ENCODE measurements at regions not wholly inside any gene's neighbourhood (a gene's known extent, or its start where the extent isn't known, plus 50 kb on each side); places are given as distances from the start of the nearest gene placed in this dataset.
A peak's percentile ranks its signal among the peaks of the same experiment; 100 is the strongest.

DNA sequence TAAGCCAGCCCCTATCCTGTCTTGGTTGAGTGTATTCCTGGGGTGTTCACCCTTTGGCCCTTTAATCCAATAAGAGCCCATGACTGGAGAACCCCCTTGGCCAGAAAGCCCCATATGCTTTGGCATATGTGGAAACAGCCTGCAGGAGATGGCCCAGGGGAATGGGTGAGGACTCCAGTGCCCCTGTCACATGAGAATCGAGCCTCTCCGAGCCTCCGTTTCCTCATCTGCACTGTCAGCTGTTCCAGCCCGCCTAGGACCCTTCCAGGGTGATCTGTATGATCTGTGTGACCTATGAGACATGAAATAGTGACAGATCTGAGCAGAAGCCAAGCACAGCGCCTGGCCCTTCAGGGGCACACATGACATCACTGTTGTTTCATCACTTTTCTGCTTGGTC, 300.7 kb downstream of the ZNF536 start:
- DNase-seq: no peak

DNA sequence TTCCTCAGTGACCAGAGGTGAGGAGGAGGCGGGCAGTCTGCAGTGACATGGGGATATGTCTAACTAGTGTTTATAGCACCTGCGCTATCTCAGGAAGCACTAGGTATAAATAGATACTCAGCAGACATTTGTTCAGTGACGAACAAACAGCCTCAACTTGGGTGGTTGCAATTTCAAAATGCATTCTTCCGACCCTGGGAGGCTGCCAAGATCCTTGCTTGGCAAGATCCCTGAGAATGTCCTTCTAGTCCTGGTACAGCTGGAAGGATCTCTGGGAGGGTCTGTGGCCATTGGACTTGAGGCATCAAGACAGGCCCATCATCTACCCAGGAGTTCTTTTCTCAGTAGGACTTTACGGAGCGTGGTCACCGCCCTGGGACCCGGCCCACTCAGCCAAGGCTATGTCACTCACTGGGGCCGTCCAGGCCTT, 299.5 kb downstream of the ZNF536 start:
- DNase-seq: no peak

DNA sequence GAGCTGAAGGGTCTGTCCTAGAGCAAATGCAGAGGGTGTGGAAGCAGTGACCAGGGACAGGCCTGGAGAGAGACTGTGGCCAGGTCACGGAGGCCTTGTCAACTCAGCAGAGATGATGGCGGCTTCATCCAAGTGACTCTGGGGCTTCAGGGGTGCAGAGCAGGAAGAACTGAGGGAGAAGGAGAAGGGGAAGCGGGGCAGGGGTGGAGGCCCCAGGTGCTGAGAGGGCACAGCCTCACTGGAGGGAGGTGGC, 299.1 kb downstream of the ZNF536 start:
- DNase-seq: no peak

DNA sequence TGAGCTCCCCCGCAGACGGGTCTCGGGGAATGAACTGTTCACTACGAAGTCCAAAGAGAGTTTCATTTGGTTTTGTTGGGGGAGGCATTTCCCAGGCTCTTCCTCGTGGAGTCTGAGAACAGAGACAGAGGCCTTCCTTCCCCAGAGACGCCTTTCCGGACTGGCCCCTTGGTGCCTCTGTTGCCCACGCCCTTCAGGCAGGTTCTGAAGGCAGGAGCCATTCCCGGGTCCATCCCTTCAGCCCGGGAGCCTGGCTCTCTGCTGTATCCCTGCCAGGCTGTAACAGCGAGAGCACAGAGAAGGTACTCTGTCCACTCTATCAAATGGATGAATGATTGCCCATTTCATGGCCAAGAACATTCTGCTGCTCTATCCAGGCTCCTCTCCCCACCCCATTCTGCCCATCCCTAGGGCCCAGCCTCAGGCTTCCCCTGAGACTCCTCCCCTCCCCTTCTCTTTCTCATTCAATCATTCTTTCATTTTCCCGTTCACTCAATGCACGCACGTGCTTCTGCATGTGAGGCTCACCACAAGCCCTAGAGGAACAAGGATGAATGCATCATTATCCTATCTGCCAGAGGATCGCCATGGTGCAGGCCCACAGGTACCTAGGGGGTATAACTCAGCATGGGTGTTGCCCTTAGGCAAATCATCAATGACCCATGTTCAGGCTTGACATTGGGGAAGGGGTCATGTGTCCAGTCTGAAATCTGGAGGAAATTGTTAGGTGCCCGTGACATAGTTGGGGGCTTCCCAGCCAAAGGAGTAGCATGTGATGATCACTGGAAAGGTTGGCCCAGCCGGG, 298.6 kb downstream of the ZNF536 start:
- no peak for DNase-seq

DNA sequence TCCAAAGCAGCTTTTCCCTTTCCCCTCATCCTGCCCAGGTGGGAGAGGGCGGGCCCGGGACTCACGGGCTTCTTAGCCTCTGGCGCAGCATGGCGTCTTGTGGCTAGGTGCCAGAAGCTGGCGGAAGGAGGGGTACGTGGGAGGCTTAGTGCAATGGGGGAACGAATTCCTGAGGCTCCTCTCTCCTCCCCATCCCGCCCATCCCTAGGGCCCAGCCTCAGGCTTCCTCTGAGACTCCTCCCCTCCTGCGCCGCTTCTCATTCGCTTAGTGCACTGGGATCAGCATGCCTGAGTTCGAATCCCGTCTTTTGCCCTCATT, 297.8 kb downstream of the ZNF536 start:
- no peak for DNase-seq

DNA sequence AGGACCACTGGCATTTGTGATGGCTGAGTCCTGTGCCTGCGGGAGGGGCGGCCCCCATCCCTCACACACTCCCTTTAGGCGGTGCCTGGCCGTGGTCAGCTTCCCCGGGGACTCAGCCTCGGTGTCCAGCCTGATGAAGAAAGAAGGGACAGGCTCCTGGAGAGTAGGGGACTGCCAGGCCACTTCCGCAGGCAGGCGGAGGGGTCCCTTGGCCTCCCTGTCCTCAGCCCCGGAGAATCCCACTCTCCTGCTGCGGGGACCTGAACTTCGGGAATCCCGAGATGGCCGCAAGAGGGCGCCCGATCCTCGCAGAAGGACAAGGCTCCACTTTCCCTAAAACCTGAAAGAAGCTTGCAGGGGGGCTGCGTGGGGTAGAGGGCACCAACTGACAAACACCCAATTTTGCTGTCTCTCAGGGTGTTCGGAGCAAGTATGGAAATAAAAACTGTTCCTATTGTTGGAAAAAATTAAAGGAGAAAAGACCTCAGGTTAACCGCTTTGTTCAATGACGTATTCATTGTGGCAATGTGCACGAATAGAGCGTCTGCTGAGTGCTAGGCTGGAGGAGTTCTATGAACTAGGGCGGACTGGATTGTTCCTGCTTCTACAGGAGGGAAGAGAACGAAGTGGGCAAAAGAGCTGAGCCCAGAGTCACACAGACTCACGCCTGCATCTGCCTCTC, 297.3 kb downstream of the ZNF536 start:
- DNase-seq: peak; percentile 16 to 49

DNA sequence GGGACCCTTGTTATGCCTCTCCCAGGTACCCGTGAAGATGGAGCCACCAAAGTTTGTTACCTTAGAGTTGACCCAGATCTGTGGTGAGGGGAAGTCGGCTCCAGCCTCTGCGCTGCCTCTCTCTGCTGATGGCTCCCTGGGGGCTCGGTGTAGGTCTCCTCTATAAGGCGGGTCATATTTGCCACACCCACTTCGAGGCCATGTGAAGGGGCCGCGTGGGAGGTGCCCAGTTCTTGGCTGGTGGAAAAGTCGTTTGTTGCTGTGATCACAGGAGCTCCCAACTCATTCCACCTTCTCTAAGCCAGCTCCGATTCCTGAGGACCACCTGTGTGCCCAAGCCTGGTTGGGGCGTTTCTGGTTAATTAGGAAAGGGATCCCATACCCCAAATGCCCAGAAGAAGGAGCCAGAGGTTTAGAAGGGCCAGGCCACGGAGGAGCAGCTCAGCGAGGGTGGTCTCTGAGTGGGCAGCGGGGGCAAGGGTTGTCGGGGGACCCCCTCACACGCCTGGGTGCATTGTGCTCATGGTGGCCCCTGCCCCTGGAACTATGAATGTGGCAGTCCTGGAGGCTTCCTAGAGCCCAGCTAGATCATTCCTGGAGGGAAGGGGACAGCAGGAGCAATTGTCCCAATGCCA, 296.5 kb downstream of the ZNF536 start:
- DNase-seq: no peak

DNA sequence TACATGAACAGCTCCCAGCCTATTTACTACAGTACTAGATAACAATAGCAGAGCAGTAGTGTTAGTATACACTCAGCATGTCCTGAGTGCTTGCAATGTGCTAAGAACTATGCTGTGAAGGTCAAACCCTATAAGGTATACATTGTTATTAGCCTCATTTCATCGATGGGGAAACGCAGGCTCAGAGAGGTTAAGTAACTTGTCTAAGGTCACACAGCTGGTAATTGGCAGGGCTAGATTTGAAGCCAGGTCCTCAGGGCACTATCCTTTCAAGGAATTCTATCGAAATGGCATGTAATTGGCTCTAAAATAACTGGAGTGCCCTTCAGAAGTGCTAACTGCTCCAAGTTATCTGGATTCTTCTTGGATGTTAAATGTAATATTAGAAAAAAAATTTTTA, 295.6 kb downstream of the ZNF536 start:
- no peak for DNase-seq

DNA sequence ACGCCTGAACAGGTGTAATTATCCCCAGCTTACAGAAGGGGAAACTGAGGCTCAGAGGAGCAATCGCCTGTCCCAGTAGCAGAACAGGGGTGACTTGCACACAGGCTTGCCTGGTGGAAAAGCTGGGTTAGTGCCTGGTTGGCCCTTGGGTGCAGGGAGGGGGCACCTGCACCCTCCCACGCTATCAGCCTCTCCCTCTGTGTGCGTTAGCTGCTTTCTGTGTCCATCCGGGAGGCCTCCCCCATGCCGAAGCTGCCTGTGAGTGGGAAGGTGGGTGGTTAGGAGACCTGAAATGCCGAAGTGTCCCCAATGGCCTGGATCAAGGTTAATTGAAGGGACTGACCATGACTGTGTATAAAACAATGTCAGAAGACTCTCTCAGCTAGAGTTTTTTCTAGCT, 295.0 kb downstream of the ZNF536 start:
- DNase-seq: no peak

DNA sequence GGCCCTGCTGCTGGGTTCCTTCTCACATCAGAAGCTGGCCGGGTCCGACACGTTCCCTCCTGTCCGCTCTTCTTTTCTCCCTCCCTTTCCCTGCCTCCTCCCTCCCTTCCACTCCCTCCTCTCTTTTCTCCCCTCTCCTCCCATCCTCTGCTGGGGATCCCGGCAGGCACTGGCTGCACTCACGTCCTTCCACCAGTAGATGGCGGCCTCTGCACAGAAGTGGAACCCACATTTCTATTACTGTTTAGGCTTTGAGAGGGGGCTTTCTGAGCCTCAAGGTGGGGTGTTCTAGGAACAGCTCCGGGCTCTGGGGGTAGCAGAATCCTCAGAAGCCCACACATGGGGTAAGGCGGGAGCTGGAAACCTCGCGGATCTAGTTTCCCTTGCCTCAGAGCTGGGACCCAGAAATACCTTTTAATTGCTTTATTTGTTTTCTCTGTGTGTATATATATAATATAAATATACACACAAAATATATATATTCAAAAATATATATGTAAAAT, 294.2 kb downstream of the ZNF536 start:
- DNase-seq: peak; percentile 25 to 42

DNA sequence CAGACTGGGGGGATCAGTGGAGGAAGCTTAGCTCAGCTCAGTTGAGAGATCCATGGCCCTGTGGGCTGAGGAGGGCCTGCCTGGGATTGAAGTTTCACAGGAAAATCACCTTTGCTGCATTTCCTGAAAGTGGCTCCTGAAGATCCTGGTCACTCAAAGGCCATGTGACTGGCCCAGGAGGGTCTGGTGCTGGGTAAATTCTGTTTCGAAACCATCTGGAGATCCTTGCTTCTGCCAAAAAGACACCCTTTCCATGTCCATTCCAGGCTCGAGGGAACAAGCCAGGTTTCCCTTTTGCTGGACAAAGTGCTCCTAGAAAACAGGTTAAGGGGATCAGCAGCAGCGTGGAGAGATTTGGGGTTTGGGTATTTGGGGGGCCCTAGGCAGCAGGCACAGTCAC, 293.3 kb downstream of the ZNF536 start:
- no peak for DNase-seq

DNA sequence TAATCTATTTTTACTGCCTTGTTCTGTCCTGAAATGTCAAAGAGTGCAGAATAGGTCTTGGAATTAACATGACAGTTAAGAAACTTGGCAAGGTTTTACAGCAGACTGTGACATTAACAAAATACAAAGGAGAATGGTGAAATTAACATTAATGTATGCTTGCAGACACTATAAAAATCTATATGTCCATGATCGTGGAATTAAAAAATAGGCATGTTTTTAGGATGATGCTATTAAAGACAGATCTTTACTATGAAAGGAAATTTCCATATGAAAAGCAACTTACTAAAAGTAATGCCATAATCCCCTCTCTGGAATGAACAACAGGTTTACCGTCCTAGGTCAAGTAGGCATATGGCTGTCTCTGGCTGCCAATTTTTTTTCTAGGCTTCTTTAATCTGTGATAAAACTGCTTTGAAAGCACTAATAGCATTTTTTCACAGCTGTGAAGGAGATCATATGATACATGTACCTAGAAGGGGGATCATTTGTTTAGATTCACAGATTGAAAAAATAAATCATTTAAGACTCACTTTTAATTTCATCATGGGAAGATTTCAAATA, 291.5 kb downstream of the ZNF536 start:
- no peak for DNase-seq

DNA sequence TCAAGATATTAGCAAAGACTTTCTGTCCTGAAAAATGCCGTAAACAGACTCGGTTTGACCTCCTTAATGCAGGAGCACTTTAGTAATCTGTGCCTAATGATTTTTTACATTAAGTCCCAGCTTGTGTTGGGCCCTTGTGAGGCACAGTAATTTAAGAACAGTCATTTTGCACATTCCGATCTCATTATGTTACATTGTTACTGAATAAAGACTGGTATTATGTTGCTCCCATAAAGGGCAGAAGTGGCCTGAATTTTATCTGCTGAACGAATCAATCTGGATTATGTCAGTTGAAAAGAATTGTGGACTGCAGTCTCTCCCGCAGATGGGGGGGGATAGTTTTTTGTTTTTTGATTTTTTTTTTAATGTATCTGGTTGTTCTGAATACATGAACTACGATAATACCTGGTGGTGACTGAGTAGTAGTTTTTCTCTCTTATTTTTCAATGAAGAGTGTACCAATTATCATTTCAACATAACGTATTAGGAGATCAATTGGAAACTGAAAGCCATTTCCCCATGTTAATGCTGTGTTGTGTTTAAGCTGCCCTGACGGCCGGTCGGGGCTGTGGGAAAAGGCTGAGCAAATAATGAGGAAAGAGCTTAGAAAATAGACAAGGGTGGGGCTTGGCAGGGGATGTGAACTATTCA, 290.2 kb downstream of the ZNF536 start:
- DNase-seq: no peak

DNA sequence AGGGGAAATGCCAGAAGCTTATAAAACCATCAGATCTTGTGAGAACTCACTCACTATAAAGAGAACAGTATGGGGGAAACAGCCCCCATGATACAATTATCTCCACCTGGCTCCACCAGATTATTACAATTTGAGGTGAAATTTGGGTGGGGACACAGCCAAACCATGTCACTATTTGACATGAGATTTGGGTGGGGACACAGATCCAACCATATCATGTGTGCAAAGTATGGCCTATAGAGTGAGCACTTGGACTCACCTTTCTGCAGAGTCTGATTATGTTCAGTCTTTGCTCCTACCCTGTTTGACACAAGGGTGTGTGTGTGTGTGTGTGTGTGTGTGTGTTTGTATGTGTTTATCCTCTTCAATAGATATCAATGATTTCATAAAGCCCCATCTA, 287.5 kb downstream of the ZNF536 start:
- no peak for DNase-seq

DNA sequence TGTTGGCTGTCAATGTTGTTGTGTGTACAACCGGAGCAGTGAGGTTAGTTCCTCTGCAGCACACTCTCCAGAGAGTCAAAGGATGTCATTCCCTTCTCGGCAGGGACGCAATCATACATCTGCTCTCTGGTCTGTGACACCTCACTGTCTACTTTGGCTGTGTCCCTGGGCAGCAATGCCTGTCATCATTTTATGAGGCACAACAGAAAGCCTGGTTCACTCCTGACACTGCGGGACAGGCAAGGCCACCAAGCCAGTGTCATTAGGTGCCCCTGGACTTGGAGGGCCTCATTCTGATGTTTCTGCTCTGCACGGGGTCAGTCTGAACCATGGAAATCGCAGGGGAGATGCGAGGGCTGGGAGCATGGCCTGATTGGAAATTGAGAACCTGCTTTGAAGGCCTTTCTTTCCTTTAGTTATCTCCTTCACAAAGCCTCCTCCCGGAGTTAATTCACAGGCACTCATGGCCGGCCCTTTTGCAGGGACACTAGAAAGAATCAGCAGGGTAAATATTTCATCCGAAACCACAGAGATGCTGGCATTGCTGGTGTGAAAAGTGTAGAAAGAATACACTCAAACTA, 284.4 kb downstream of the ZNF536 start:
- no peak for DNase-seq

DNA sequence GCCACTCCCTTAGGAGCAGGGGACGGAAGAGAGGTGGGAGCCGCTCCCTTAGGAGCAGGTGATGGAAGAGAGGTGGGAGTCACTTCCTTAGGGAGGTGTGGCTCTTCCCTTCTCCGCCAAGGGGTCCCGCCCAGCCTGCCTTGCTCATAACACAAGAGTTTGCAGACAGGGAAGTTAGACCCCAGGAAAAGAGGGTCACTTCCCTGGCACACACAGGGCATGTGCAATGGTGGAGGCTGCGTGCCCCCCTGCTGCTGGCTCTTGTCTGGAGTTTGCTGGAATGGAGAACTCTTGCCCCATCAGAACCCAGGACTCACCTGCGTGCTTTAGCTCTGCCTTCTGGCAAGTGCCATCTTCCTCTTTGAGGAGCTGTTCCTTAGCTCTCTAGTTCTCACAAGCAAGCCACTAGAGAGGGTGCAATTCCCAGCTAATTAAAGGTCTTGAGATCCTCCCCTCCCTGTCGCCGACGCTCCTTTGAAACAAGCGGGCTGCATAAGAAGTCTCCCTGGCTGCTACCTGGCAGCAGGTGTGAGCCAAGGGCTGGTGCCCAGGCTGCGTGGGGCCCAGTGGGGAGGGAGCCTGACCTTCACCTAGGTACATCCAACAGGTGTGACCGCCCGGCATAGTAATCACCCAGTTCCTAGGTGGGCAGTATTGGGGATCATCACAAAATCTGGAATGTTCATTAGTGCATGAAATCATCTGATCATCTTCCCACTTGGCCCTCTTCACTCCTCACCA, 281.6 kb downstream of the ZNF536 start:
- DNase-seq: no peak

DNA sequence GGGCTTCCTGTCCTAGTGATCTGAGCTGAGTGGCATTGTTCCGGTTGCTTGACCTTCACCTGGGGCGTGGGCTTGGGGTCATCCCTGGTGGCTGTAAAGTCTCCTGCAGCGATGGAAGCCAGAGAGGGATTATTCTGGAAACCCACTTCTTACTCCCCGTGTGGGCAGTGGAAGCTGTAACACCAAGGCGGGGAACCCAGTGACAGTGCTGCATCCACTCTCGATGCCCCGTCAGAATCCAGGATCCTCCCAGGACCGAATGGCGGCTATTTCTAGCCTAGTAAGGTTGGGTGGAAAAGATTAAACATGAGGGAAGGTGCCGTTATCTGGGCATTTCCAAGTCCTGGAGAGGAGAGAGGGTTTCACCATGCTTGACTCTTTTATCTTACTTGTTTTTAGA, 280.6 kb downstream of the ZNF536 start:
- DNase-seq: no peak

DNA sequence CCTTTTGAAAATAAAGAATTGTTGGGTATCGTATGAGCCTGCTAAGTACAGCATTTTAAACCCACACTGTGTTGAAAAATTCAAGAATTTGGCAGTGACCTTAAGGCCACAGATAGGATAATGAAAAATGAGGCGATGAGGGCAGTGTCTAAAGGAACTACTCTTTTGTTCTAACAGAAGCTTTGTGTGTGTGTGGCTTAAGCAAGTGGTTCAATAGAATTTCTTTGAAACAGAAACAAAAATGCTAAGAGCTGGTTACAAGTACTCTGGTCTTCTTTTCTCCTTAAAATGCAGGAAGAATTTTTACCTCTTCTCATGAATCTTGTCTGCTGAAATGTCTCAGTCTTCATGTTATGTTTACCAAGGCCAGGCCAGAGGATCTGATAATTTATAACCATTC, 279.5 kb downstream of the ZNF536 start:
- no peak for DNase-seq

DNA sequence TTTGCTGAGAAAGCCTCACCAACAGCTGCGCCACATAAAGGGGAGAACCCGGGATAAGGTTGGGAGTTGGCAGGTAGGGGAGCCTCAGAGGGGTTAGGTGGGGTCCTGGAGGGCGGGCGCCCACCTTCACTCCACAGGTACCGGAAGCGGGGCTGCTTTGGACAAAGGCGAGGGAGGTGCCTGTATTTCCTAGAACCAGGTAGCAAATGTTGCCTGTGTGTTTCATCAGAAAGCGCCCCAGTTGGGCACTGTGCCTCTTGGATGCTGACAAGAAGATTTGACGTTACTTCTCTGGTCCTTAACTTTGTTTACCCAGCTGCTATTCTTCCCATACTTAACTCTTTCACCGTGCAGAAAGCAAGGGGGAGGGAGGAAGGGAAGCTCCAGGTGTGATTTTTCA, 278.9 kb downstream of the ZNF536 start:
- DNase-seq: no peak

DNA sequence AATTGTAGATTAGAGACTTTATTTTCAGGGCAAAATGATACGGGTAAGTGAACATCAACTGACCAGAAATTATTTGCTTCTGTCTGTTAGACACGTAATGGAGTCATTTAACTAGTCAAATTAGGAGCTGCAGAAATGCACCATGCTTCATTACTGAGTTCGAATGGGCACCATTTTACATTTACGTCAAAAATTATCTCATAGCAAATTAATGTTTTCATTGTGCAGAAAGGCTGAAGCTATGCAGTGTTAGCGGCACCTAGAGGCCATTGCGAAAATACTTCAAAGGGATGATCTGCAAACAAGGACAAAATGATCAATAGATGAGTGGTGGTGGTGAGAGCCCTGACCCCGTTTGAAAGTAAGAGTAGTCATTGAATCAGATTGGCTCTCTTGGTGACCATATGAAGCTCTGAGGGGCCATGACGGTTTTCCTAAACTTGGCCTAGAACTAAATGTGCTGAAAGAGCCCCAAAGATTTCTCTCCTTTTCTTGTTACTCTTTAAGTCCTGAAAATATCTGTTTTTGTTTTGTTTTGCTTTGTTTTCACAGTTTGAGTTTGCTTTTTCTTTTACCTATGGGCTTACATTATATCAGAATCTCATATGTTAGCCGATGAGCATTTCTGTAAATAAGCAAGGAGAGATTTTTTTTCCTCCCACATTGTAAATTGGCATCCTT, 277.9 kb downstream of the ZNF536 start:
- DNase-seq: peak; percentile 29 to 67
